Lower leg skin (tissue), 4 donors: ENCODE measurements at regions not wholly inside any gene's neighbourhood (a gene's known extent, or its start where the extent isn't known, plus 50 kb on each side); places are given as distances from the start of the nearest gene placed in this dataset.
A peak's percentile ranks its signal among the peaks of the same experiment; 100 is the strongest.

Source experiments
- DNase-seq, 2 donors: peaks; one replicate each; pipeline ENCODE4 v3.0.0-alpha.2; 2019; ENCODE audit warnings: low spot score in 2 of 2
- H3K4me3 ChIP-seq: fragments of 200-600 bp; sonication (generic); 2 replicates; pipeline ENCODE4 v1.5.1; 2017; ENCODE audit warnings: mild to moderate bottlenecking, low read depth; ENCODE audit not compliant: poor library complexity, severe bottlenecking
- POLR2A ChIP-seq, 2 donors: fragments of 450-650 bp; IDR thresholded peaks; one replicate each; pipeline ENCODE4 v1.6.1; 2016 to 2017; ENCODE audit warnings: antibody characterized with exemption in 2 of 2, mild to moderate bottlenecking in 1 of 2, moderate library complexity in 1 of 2
- whole genome bisulfite sequencing, 2 donors: methylation state at CpG; one replicate each; pipeline ENCODE4 v1.1.5; 2018; 5-methylcytosine and 5-hydroxymethylcytosine counted together
- intact Hi-C: fragments of 100-400 bp; cut with DNase I; formaldehyde crosslinking; loops from one replicate; pipeline ENCODE4 v1.15.0; 2023; ENCODE audit warnings: low total_unique reads
- TF ChIP-seq, protein P1 (sequence below), 3 donors: fragments of 450-650 bp; IDR thresholded peaks; one replicate each; pipeline ENCODE4 v1.5.1; 2016; ENCODE audit warnings: antibody characterized with exemption in 3 of 3, mild to moderate bottlenecking in 3 of 3, moderate library complexity in 2 of 3

DNA sequence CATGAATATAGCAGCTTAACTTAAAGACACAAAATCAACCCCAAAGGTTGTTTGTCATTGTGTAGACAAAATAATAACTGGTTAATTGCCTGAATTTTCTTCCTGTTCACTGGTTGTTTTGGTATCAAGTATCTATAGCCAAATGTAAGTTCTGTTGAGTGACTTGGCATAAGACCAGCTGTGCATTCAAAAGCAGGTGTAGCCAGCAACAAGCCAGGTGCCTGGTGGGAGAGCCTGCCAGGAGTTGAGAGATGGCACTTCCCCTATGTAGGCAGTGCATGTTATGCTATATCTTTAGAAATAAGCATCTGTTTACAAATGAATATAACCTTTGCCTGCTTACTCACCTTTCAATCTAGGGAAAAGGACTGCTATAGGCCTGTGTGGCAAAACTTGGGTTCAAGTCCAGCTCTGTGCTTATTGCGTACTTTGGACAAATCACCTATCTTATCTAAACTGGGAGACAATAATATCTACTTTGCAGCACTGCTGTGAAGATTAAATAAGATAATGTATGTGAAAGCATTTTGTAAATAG, 84.9 kb upstream of the TBL1XR1 start:
- 96 to 100% methylated on average over 1 of the region's 1 CpG for WGBS, 2 donors
- intact Hi-C loops, result no loop called here
- H3K4me3 ChIP-seq, result no peak overlapping the region
- TF ChIP-seq POLR2A (IDR thresholded peaks at IDR 0.05), result no peak
- TF ChIP-seq, protein P1, sequence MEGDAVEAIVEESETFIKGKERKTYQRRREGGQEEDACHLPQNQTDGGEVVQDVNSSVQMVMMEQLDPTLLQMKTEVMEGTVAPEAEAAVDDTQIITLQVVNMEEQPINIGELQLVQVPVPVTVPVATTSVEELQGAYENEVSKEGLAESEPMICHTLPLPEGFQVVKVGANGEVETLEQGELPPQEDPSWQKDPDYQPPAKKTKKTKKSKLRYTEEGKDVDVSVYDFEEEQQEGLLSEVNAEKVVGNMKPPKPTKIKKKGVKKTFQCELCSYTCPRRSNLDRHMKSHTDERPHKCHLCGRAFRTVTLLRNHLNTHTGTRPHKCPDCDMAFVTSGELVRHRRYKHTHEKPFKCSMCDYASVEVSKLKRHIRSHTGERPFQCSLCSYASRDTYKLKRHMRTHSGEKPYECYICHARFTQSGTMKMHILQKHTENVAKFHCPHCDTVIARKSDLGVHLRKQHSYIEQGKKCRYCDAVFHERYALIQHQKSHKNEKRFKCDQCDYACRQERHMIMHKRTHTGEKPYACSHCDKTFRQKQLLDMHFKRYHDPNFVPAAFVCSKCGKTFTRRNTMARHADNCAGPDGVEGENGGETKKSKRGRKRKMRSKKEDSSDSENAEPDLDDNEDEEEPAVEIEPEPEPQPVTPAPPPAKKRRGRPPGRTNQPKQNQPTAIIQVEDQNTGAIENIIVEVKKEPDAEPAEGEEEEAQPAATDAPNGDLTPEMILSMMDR (IDR thresholded peaks at IDR 0.05), result no peak
- DNase-seq, result no peak

DNA sequence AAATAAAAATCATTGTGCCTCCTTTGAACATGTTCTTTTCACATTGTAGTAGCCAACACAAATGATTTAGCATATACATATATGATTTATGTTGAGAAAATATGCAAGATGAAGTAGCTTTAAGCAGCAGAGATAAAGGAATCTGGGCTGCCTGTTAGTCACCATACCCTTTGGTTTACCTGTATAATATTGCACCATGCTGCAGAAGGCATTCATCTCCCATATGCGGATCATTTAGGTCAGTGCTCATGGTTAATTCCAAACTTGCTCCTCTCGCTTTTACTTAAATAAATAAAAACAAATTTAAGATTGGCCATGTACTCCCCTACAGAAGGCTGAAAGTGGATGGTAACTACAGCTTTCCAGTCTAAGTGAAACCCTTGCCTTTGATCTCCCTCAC, 86.7 kb upstream of the TBL1XR1 start:
- intact Hi-C loops, result no loop called here
- TF ChIP-seq POLR2A (IDR thresholded peaks at IDR 0.05), result no peak
- TF ChIP-seq, protein P1 (IDR thresholded peaks at IDR 0.05), result no peak
- WGBS, 2 donors, result 88 to 89% methylated on average over 2 of the region's 2 CpGs
- no peak for DNase-seq
- no peak overlapping the region for H3K4me3 ChIP-seq

DNA sequence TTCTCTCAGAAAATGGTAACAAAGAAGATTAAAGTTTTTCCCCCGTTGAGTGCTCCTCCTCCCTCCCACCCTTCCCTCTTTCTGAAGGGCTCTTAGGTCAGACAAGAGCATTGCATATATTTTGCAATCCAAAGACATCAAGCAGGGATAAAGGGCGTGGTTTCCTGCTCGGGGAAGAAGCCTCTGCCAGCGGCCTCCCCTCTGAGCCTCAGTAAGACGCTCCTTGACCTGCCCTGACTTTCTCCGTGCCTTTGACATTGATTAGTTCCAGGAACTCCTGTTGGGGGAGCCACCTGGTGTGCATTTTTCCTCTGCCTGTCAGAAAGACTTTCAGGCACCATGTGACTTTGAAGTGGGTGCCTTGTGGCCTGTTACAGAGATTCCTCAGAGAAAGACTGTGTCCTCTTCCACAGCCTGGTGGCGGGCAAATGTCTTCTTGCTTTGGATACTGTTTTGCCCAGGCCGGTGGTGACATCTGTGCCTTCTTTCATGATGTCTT, 87.2 kb upstream of the TBL1XR1 start:
- peak; percentile 51 to 88 for DNase-seq

DNA sequence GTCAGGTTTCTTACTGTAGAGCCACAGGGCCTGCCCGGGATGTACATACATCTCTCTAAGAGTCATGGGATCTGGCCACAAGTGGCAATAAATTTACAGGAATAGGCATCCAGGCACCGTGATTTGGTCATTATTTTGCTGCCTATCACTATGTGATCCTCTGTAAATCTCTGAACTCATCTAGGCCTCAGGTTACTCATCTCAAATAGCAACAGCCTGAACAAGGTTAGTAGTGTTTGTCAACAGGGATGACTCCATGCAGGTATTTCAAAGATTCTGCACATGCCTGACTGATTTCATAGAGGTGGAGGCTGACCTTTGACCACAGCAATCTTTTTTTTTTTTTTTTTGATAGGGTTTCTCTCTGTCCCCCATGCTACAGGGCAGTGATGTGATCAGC, 88.8 kb upstream of the TBL1XR1 start:
- 76 to 84% methylated on average over 2 of the region's 2 CpGs for WGBS, 2 donors
- intact Hi-C loops, result no loop called here
- no peak for DNase-seq
- no peak for TF ChIP-seq POLR2A (IDR thresholded peaks at IDR 0.05)
- H3K4me3 ChIP-seq, result no peak overlapping the region

More for the DNA sequence above, 87.2 kb upstream of the TBL1XR1 start:
- WGBS, 2 donors, result 34 to 37% methylated on average over 8 of the region's 8 CpGs
- TF ChIP-seq POLR2A (IDR thresholded peaks at IDR 0.05), result no peak
- TF ChIP-seq, protein P1 (IDR thresholded peaks at IDR 0.05), result no peak
- H3K4me3 ChIP-seq, result no peak overlapping the region
- intact Hi-C loops, result no loop called here

DNA sequence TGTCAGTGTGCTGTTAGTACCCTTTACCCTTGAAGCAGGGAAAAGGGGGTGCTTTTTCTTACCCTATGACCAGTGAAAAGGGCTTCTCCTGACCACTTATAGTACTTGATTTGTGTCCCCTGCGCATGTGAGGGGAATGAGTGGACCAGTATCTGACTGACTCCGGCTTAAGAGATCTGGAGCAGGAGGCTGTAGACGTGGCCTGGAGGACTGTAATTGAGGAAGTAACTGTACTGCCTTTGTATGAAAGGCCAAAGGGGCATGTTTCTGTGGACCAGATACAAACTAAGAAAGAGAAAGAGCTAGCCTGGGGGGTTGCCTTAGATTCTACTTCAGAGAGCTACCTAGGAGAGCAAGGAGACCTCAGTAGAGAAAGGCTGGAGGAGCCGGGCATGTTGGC, 89.9 kb upstream of the TBL1XR1 start:
- 90 to 91% methylated on average over 4 of the region's 4 CpGs for WGBS, 2 donors
- intact Hi-C loops, result no loop called here
- DNase-seq, result no peak
- H3K4me3 ChIP-seq, result no peak overlapping the region
- no peak for TF ChIP-seq POLR2A (IDR thresholded peaks at IDR 0.05)
- TF ChIP-seq, protein P1 (IDR thresholded peaks at IDR 0.05), result no peak

DNA sequence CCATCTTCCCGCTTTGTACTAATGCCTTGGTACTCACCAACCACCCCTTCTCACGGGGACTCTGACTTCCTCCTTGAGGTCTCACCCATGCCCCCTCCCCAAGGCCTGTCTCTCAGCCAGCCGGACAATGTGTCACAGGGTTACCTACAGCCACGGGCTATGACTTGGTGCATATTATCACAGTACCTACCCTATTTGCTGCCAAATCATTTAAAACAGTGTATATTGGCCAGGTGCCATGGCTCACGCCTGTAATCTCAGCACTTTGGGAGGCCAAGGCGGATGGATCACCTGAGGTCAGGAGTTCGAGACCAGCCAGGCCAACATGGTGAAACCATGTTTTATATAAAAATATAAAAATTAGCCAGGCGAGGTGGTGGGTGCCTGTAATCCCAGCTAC, 93.4 kb upstream of the TBL1XR1 start:
- DNase-seq, result no peak
- no peak for TF ChIP-seq POLR2A (IDR thresholded peaks at IDR 0.05)
- TF ChIP-seq, protein P1 (IDR thresholded peaks at IDR 0.05), result no peak
- H3K4me3 ChIP-seq, result no peak overlapping the region
- intact Hi-C loops, result no loop called here
- WGBS, 2 donors, result 81 to 84% methylated on average over 8 of the region's 8 CpGs
